HCT116 (cell line): ENCODE measurements at regions not wholly inside any gene's neighbourhood (a gene's known extent, or its start where the extent isn't known, plus 50 kb on each side); places are given as distances from the start of the nearest gene placed in this dataset.

Experiments
- ATAC-seq: fragments of 200-7000 bp; cut with Tn5 transposase; 2 replicates; pipeline ENCODE4 v1.9.1; 2020; ENCODE audit warnings: mild to moderate bottlenecking, moderate library complexity
- BruUV-seq: library from RNA; stranded (reverse); fragments of 400-500 nt; replicated peaks from 2 replicates; lab custom pipeline; 2021; lab: Mats Ljungman, UMichigan
- CTCF ChIA-PET: fragments of 300-600 bp; sonication (Branson Sonifier 250); formaldehyde crosslinking; loops from one replicate; lab custom pipeline; 2021; ENCODE audit warnings: antibody characterized with exemption; lab: Charles Lee
- POLR2A ChIA-PET: fragments of 300-600, 350-600 bp; sonication (Branson Sonifier 250); formaldehyde crosslinking; loops from one replicate; lab custom pipeline; 2021; ENCODE audit warnings: antibody characterized with exemption; lab: Charles Lee
- RAD21 ChIA-PET, 2 experiments: fragments of 300-600 bp; sonication (Branson Sonifier 250); formaldehyde crosslinking; loops; one replicate each; lab custom pipeline; 2023; ENCODE audit warnings: low total read pairs in 2 of 2; ENCODE audit not compliant: uncharacterized antibody in 2 of 2, unreplicated experiment in 2 of 2, low non-redundant PET in 1 of 2; lab: Charles Lee
- DNase-seq: peaks from one replicate; pipeline ENCODE4 v3.0.0-alpha.2; 2010; ENCODE audit warnings: low read depth, low spot score
- H2AFZ ChIP-seq: fragments of 200-600 bp; shearing (Covaris generic), sonication (generic); 2 replicates; pipeline ENCODE4 v1.6.1; 2017; ENCODE audit warnings: low read depth, mixed run types, mixed read lengths, antibody characterized with exemption, low read length; ENCODE audit not compliant: poor library complexity, severe bottlenecking
- H3K27ac ChIP-seq: 2 replicates; pipeline ENCODE4 v1.5.1; 2012; ENCODE audit warnings: low read depth, low read length
- H3K27me3 ChIP-seq: fragments of 200-600 bp; sonication (generic); 2 replicates; pipeline ENCODE4 v1.6.1; 2016; ENCODE audit warnings: mixed run types, low read length, mixed read lengths; ENCODE audit not compliant: insufficient read depth
- H3K36me3 ChIP-seq, 2 experiments: fragments of 200-500 bp in 1 of 2; fragments of 200-600 bp in 1 of 2; sonication (Bioruptor generic) in 1 of 2; sonication (generic) in 1 of 2; 2 replicates each; pipeline versions ENCODE4 v1.5.1 to v1.6.1; 2014 to 2016; ENCODE audit warnings: low read length in 2 of 2, inconsistent platforms in 1 of 2, mixed read lengths in 1 of 2, mixed run types in 1 of 2; ENCODE audit not compliant: insufficient read depth in 2 of 2, control insufficient read depth in 1 of 2
- H3K4me1 ChIP-seq, 2 experiments: fragments of 200-600 bp in 1 of 2; sonication (generic) in 1 of 2; 2 replicates each; pipeline versions ENCODE4 v1.5.1 to v1.6.1; 2012 to 2017; ENCODE audit warnings: low read length in 2 of 2, inconsistent platforms in 1 of 2, mild to moderate bottlenecking in 1 of 2, mixed read lengths in 1 of 2, mixed run types in 1 of 2, moderate library complexity in 1 of 2; ENCODE audit not compliant: insufficient read depth in 2 of 2, control insufficient read depth in 1 of 2
- H3K4me2 ChIP-seq: fragments of 200-600 bp; sonication (generic); 2 replicates; pipeline ENCODE4 v1.6.1; 2017; ENCODE audit warnings: mixed run types, low read length, mixed read lengths
- H3K4me3 ChIP-seq, 2 experiments: fragments of 200-600 bp in 1 of 2; sonication (generic) in 1 of 2; replicated peaks in 1 of 2; 2 replicates each; pipeline ENCODE4 v1.5.1; 2011 to 2016; ENCODE audit warnings: low read length in 2 of 2, control low read depth in 1 of 2, low read depth in 1 of 2, mild to moderate bottlenecking in 1 of 2, mixed read lengths in 1 of 2, mixed run types in 1 of 2
- H3K79me2 ChIP-seq: fragments of 200-600 bp; sonication (generic); 2 replicates; pipeline ENCODE4 v1.6.1; 2017; ENCODE audit warnings: mild to moderate bottlenecking, mixed run types, low read length, moderate library complexity, mixed read lengths; ENCODE audit not compliant: insufficient read depth
- H3K9ac ChIP-seq: fragments of 200-600 bp; sonication (generic); 2 replicates; pipeline ENCODE4 v1.6.1; 2016; ENCODE audit warnings: low read length, mixed read lengths
- H3K9me2 ChIP-seq: fragments of 200-600 bp; sonication (generic), shearing (Covaris generic); 2 replicates; pipeline ENCODE4 v1.6.1; 2017; ENCODE audit warnings: mixed run types, mild to moderate bottlenecking, moderate library complexity; ENCODE audit not compliant: insufficient read depth
- H3K9me3 ChIP-seq, 2 experiments: fragments of 200-500 bp in 1 of 2; fragments of 200-600 bp in 1 of 2; sonication (Bioruptor generic) in 1 of 2; sonication (generic) in 1 of 2; 2 replicates each; pipeline ENCODE4 v1.6.1; 2014 to 2017; ENCODE audit warnings: low read length in 2 of 2, mixed read lengths in 2 of 2, inconsistent platforms in 1 of 2, low read depth in 1 of 2, mild to moderate bottlenecking in 1 of 2, mixed run types in 1 of 2, moderate library complexity in 1 of 2; ENCODE audit not compliant: control insufficient read depth in 1 of 2, insufficient read depth in 1 of 2
- H4K20me1 ChIP-seq: fragments of 200-600 bp; sonication (generic), shearing (Covaris generic); 2 replicates; pipeline ENCODE4 v1.6.1; 2017; ENCODE audit warnings: mixed run types, mild to moderate bottlenecking, moderate library complexity; ENCODE audit not compliant: insufficient read depth
- CBX3 ChIP-seq: IDR thresholded peaks from 2 replicates; pipeline ENCODE4 v1.6.1; 2012; ENCODE audit warnings: low read depth
- CEBPB ChIP-seq: IDR thresholded peaks from 2 replicates; pipeline ENCODE4 v1.6.1; 2012; ENCODE audit warnings: low read depth
- ELF1 ChIP-seq: IDR thresholded peaks from 2 replicates; pipeline ENCODE4 v1.6.1; 2012; ENCODE audit warnings: low read depth, borderline replicate concordance
- JUND ChIP-seq: IDR thresholded peaks from 2 replicates; pipeline ENCODE4 v1.6.1; 2012
- RAD21 ChIP-seq: IDR thresholded peaks from 2 replicates; pipeline ENCODE4 v1.6.1; 2012; ENCODE audit warnings: low read depth, mild to moderate bottlenecking
- REST ChIP-seq: IDR thresholded peaks from 2 replicates; pipeline ENCODE4 v1.6.1; 2012; ENCODE audit warnings: low read depth
- SIN3A ChIP-seq: IDR thresholded peaks from 2 replicates; pipeline ENCODE4 v1.6.1; 2012; ENCODE audit warnings: low read depth
- SRF ChIP-seq: IDR thresholded peaks from 2 replicates; pipeline ENCODE4 v1.6.1; 2012; ENCODE audit warnings: low read depth
- TCF7L2 ChIP-seq: IDR thresholded peaks from 2 replicates; pipeline ENCODE4 v1.7.0; 2011; ENCODE audit warnings: borderline replicate concordance, inconsistent platforms; ENCODE audit not compliant: insufficient read depth, insufficient read length; ENCODE audit errors: extremely low read depth
- YY1 ChIP-seq: IDR thresholded peaks from 2 replicates; pipeline ENCODE4 v1.6.1; 2011; ENCODE audit warnings: low read length, low read depth, moderate library complexity, mild to moderate bottlenecking; ENCODE audit not compliant: insufficient replicate concordance; ENCODE audit errors: extremely low read depth
- ZFX ChIP-seq: fragments of 450-650 bp; IDR thresholded peaks from 2 replicates; pipeline ENCODE4 v1.6.1; 2017
- ZNF274 ChIP-seq: fragments of 200-500 bp; sonication (Bioruptor generic); IDR thresholded peaks from 2 replicates; pipeline ENCODE4 v1.6.1; 2014; ENCODE audit warnings: mild to moderate bottlenecking, low read depth, low read length, inconsistent platforms
- intact Hi-C: fragments of 100-400 bp; cut with micrococcal nuclease; formaldehyde crosslinking; loops from 2 replicates; pipeline ENCODE4 v1.10.0; 2022
- TF ChIP-seq, protein P1 (sequence below): IDR thresholded peaks from 2 replicates; pipeline ENCODE4 v1.6.1; 2012
- TF ChIP-seq, protein P2 (sequence below), 3 experiments: fragments of 200-600 bp in 1 of 3; sonication (generic) in 1 of 3; IDR thresholded peaks in 2 of 3; conservative IDR thresholded peaks in 1 of 3; 2 replicates each; pipeline ENCODE4 v1.5.1; 2012 to 2017; ENCODE audit warnings: low read depth in 2 of 3, low read length in 2 of 3, antibody characterized with exemption in 1 of 3, borderline replicate concordance in 1 of 3, control low read depth in 1 of 3, mild to moderate bottlenecking in 1 of 3, mixed read lengths in 1 of 3, mixed run types in 1 of 3, moderate library complexity in 1 of 3; ENCODE audit not compliant: insufficient read depth in 1 of 3
- TF ChIP-seq, protein P3 (sequence below): IDR thresholded peaks from 2 replicates; pipeline ENCODE4 v1.6.1; 2011; ENCODE audit warnings: mild to moderate bottlenecking, low read length, moderate library complexity; ENCODE audit not compliant: insufficient replicate concordance; ENCODE audit errors: extremely low read depth

GRCh38 chr10:31752170-31752569 lies 176.5 kb downstream of the ARHGAP12 start:
- Histone ChIP-seq H2AFZ (no peak overlapping the region), H3K9ac (no peak overlapping the region), H3K27me3 (no peaks in the 10 kb centered on the region), H3K36me3 (no peaks in the 10 kb centered on the region), H3K4me2 (no peak overlapping the region), H3K4me3 (no peak overlapping the region), H3K27ac (no peak overlapping the region), H3K9me2 (no peaks in the 10 kb centered on the region), H4K20me1 (no peaks in the 10 kb centered on the region), H3K9me3 (no peaks in the 10 kb centered on the region), H3K79me2 (no peaks in the 10 kb centered on the region), H3K4me1 (peaks cover 18 to 29% of the 10 kb centered on the region in 2 experiments)
- no peak for ATAC-seq
- ChIA-PET CTCF (no interaction called here), RAD21 (no interaction called here), POLR2A (no interaction called here)
- BruUV-seq: no TSS peak
- DNase-seq: no peak
- intact Hi-C loops: no loop called here
- TF ChIP-seq ZFX (no peak), RAD21 (no peak), JUND (no peak), ZNF274 (no peak), SIN3A (no peak), CBX3 (no peak), TCF7L2 (no peak), YY1 (no peak), SRF (no peak), REST (no peak), CEBPB (no peak), ELF1 (no peak)
- TF ChIP-seq, protein P1, sequence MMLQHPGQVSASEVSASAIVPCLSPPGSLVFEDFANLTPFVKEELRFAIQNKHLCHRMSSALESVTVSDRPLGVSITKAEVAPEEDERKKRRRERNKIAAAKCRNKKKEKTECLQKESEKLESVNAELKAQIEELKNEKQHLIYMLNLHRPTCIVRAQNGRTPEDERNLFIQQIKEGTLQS: no peak
- TF ChIP-seq, protein P2, sequence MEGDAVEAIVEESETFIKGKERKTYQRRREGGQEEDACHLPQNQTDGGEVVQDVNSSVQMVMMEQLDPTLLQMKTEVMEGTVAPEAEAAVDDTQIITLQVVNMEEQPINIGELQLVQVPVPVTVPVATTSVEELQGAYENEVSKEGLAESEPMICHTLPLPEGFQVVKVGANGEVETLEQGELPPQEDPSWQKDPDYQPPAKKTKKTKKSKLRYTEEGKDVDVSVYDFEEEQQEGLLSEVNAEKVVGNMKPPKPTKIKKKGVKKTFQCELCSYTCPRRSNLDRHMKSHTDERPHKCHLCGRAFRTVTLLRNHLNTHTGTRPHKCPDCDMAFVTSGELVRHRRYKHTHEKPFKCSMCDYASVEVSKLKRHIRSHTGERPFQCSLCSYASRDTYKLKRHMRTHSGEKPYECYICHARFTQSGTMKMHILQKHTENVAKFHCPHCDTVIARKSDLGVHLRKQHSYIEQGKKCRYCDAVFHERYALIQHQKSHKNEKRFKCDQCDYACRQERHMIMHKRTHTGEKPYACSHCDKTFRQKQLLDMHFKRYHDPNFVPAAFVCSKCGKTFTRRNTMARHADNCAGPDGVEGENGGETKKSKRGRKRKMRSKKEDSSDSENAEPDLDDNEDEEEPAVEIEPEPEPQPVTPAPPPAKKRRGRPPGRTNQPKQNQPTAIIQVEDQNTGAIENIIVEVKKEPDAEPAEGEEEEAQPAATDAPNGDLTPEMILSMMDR (IDR thresholded peaks at IDR 0.05 in 2 of 3, conservative IDR thresholded peaks at IDR 0.05 in 1 of 3; ENCODE audit: borderline replicate concordance in 1 of 3, insufficient read depth in 1 of 3, low read depth in 2 of 3, low read length in 2 of 3): no peak
- TF ChIP-seq, protein P3, sequence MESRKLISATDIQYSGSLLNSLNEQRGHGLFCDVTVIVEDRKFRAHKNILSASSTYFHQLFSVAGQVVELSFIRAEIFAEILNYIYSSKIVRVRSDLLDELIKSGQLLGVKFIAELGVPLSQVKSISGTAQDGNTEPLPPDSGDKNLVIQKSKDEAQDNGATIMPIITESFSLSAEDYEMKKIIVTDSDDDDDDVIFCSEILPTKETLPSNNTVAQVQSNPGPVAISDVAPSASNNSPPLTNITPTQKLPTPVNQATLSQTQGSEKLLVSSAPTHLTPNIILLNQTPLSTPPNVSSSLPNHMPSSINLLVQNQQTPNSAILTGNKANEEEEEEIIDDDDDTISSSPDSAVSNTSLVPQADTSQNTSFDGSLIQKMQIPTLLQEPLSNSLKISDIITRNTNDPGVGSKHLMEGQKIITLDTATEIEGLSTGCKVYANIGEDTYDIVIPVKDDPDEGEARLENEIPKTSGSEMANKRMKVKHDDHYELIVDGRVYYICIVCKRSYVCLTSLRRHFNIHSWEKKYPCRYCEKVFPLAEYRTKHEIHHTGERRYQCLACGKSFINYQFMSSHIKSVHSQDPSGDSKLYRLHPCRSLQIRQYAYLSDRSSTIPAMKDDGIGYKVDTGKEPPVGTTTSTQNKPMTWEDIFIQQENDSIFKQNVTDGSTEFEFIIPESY: no peak
